T47D (cell line): ENCODE measurements at regions not wholly inside any gene's neighbourhood (a gene's known extent, or its start where the extent isn't known, plus 50 kb on each side); places are given as distances from the start of the nearest gene placed in this dataset.

ENCODE experiments used
- DNase-seq, 2 experiments: peaks; one replicate each; pipeline versions ENCODE4 v3.0.0 to v3.0.0-alpha.2; 2011 to 2012; ENCODE audit warnings: low read depth in 1 of 2, low spot score in 1 of 2
- JUND ChIP-seq: IDR thresholded peaks from 2 replicates; pipeline ENCODE4 v1.6.1; 2012; ENCODE audit warnings: low read depth
- in situ Hi-C: cut with HindIII; loops from 2 replicates; pipeline ENCODE4 v1.10.0; 2016; ENCODE audit warnings: low sequenced_read_pairs, low pct_unique_long_range_greater_than_20kb

- DNase-seq = peak; percentile 47 to 84
- in situ Hi-C loops = no loop called here
These were observed 291.2 kb upstream of the ADGRB3 start for GRCh38 chr6:68343901-68344300.

GRCh38 chr6:68342286-68342685 is 292.8 kb upstream of the ADGRB3 start:
- no peak for TF ChIP-seq JUND
- in situ Hi-C loops = no loop called here
- no peak for DNase-seq

More at GRCh38 chr6:68343901-68344300, 291.2 kb upstream of the ADGRB3 start:
- no peak for TF ChIP-seq JUND

GRCh38 chr6:68339488-68340131 is 295.5 kb upstream of the ADGRB3 start:
- in situ Hi-C loops = no loop called here
- DNase-seq = no peak
- TF ChIP-seq JUND = no peak

- in situ Hi-C loops = no loop called here
- no peak for TF ChIP-seq JUND
- DNase-seq = no peak
These were observed 301.6 kb upstream of the ADGRB3 start for GRCh38 chr6:68333442-68333841.

GRCh38 chr6:68328156-68328555 is 306.9 kb upstream of the ADGRB3 start:
- DNase-seq = no peak
- TF ChIP-seq JUND = no peak
- in situ Hi-C loops = no loop called here

- in situ Hi-C loops = no loop called here
- no peak for DNase-seq
- TF ChIP-seq JUND = no peak
These were observed 308.3 kb upstream of the ADGRB3 start for GRCh38 chr6:68326762-68327161.

- in situ Hi-C loops = no loop called here
- no peak for TF ChIP-seq JUND
- no peak for DNase-seq
These were observed 317.7 kb upstream of the ADGRB3 start for GRCh38 chr6:68317366-68317765.

GRCh38 chr6:68313911-68314310 is 321.2 kb upstream of the ADGRB3 start:
- no peak for TF ChIP-seq JUND
- peak in 1 of 2 experiments; percentile 51 for DNase-seq
- in situ Hi-C loops = no loop called here

- no peak for TF ChIP-seq JUND
- in situ Hi-C loops = no loop called here
- DNase-seq = no peak
These were observed 327.8 kb upstream of the ADGRB3 start for GRCh38 chr6:68307301-68307700.

GRCh38 chr6:68296126-68296525 is 339.0 kb upstream of the ADGRB3 start:
- TF ChIP-seq JUND = no peak
- no peak for DNase-seq
- in situ Hi-C loops = no loop called here

- in situ Hi-C loops = no loop called here
- DNase-seq = no peak
- no peak for TF ChIP-seq JUND
These were observed 352.4 kb upstream of the ADGRB3 start for GRCh38 chr6:68282646-68283045.

- no peak for TF ChIP-seq JUND
- peak in 1 of 2 experiments; percentile 18 for DNase-seq
- in situ Hi-C loops = no loop called here
These were observed 355.1 kb upstream of the ADGRB3 start for GRCh38 chr6:68279793-68280557.

GRCh38 chr6:68273297-68273696 is 361.8 kb upstream of the ADGRB3 start:
- DNase-seq = no peak
- in situ Hi-C loops = no loop called here
- no peak for TF ChIP-seq JUND
